COLO829 (cell line): ENCODE measurements at regions not wholly inside any gene's neighbourhood (a gene's known extent, or its start where the extent isn't known, plus 50 kb on each side); places are given as distances from the start of the nearest gene placed in this dataset.

Experiments
- DNase-seq: peaks from one replicate; pipeline ENCODE4 v3.0.0; 2012; ENCODE audit warnings: low spot score

DNA sequence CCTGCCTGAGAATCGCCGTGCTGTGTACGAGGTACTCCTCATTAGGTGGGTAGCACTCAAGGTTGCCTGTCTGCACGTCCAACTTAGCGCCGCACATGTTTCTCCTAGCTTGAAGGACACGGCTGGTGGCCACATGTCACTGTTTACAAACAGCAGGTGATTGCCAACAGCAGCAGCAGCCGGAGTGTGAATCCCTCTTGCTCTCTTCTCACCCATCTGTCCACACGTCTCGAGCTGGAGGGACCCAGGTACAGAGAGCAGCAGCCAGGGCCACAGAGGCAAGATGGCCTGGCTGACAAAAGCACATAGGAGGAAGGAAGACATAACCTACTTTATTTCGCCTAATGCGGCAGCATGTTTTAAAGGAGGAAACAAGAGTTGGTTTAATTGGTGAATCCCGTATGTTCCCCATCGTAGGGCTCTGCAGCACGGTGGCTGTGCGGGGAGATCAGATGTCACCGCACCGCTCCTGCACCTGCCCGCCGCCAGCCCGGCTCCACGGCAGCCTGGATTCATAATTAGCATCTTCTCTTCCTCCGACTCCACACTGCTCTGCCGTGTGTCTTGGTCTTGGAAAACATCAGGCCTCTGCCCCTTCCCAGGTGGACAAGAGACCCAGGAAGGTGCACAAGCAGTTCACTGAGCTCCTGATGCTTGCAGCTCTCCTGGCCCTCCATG lies 201.6 kb upstream of the IRX1 start:
- DNase-seq, result no peak

DNA sequence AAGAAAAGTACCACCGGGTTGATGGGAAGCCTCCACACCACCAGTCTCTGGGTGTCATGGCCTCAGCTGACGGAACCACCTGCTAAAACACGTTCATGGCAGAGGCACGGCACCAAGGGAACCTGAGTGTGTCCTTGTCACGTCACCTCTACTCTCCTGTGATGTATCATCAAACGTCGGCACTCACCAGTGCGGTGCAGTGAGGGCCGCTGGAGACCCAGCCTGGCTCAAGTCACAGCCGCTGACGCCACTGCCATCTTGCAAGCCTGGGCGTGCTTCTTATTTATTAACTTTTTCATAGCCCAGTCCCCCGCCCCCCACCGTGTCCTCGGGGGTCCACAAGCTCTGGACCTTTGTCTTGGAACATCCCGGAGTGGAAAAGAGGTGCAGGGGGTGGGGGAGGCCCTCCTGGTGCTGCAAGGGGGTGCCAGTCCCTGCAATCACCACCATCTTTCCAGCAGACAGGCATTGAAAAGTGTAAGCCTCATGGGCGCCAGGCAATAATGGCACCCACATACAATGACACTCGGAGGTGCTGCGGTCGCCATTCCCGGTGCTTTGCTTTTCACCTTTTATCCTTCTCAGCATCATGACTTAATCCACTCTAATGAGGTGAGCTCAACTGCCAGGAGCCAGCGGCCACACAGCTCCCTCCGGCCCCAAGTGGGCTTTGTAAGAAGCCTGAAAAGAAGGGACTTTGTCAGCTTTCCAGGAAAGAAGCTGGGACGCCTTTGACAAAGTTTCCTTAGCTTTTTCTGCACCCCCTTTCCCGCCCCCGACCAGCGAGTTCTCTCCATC lies 202.3 kb upstream of the IRX1 start:
- no peak for DNase-seq

DNA sequence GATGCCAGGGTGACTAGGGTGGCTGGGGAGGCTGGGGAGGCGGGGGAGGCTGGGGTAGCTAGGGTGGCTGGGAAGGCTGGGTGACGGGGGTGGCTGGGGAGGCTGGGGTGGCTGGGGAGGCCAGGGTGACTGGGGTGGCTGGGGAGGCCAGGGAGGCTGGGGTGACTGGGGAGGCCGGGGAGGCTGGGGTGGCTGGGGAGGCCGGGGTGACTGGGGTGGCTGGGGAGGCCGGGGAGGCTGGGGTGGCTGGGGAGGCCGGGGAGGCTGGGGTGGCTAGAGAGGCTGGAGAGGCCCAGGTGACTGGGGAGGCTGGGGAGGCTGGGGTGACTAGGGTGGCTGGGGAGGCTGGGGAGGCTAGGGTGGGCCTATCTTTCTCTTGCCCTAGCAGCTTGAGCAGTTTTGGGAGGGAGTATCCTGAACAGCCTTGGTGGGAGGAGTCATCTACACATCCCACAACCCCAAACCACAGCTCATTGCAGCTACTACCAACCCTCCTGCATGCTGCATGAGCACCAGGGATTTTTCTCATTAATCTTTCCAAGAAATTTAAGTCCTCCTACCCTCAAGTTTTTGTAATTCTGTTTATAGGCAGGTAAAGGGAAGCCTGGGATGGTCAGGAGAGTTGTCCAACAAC lies 203.2 kb upstream of the IRX1 start:
- no peak for DNase-seq

DNA sequence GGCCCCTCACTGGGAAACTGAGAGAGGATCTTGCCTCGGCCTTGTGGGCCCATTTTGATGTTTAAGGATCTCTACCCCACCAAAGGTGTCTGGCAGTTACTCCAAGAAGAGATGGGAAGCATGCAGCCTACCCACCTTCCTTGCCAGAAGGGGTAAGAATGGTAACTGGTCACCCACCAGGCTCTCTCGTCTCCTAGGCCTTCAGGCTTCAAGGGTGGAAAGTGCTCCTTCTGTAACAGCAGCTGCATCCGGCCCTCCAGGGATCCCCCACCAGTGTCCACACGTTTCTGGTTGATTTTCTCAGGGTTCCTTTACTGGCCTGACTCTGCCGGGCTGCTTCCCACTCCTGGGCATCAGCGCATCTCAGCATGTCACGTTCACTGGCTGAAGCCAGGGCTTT lies 204.4 kb upstream of the IRX1 start:
- DNase-seq, result no peak

DNA sequence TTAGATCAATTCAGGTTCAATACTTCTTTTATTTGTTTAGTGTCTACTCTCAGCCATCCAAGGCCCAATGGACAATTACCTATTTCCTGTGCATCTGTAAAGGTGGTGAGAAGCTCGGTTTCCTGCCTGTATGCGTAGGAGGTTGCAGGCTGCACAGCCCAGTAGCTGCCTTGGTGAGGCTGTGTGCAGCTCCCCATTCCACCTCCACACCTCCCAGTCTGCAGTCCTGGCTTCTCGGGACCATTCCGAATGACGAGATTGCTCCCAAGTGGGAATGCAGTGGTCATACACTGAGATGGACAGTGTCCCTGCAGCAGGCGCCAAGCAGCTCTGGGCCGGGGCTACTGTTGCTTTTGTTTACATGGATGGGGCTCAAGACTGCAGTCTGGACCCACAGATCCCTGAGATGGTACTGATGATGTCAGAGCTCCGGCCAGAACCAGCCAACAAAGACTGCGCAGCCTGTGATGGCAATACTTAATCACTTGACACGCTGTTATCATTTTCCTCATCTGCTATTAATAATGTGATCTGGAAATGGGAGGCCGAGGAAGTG lies 206.1 kb upstream of the IRX1 start:
- DNase-seq, result no peak

DNA sequence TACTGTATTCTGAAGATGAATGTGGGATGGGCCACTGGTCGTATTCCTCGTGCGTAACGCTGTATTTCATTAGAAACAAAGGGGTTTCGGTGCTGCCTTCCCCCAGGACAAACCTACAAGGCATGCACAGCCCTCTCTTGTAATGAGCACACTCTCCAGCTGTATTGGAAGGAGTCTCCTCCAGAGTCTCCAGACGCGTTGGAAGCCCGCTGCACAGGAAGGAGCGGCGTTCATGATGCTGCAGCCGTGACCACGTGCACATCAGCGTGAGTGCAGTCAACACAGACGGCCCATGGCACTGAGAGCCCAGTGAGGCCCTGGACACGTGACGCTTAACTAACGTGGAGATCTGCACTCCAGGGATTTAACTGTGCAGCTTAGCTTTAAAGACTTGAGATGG lies 209.0 kb upstream of the IRX1 start:
- no peak for DNase-seq

DNA sequence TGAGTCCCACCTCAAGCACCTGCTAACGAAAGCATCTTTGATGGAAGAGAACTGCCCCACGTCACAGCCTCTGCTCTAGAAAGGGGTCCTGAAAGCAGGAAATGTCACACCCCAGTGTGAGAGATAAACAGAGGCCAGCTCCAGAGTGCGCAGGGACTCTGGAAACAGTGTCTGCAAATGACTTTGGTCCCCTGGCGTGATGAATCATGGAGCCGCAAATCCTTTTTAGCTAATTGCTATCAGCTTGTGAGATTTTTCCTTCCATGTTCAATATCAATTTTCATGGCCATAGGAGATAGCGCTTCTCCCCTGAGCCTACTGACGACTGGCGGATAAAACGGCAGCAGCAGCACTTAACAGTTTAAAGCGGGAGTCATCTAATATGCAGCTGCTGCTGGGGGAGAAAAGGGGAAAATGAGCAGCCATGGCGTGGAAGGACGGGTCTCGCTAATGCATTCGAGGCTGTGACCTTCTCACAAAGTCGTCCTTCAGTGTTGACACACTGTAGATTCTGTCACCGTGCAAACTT lies 209.6 kb upstream of the IRX1 start:
- no peak for DNase-seq

DNA sequence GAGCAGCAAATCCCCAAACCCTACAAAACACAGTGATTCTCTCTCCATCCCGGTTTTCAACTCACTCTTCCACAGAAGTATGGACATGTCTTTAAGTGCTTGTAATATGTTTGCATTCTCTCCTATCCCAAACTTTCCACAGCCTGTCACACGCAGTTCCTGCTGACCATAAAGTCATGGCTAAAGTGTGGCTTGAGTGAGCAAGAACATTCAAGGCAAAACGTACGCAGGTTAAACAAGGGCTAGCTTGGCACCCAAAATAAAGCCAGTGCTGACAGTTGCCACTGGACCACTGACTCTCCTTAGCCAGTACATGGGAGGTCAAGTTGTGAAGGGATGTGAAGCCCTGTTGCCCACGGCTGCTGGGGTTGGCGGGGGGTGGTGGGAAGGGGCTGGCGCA lies 211.1 kb upstream of the IRX1 start:
- DNase-seq, result no peak

DNA sequence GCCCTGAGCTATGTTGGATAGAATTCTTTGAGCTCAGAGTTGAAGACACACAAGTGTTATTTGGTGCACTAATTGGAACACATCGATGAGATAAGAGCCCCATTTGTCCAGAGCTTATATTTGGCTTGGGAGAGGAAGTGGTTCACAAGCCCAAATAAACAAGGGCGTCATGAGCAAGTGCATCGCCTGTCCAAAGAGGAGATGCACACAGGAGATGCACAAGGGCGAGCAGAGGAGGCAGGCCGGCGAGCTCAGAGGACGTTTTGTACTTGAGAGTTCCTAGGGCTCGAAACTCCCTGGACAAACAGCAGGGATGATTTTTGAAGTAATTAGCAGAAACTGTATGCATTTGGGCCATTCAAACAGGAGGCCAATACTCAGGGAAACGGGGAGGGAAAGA lies 212.8 kb upstream of the IRX1 start:
- DNase-seq, result no peak

DNA sequence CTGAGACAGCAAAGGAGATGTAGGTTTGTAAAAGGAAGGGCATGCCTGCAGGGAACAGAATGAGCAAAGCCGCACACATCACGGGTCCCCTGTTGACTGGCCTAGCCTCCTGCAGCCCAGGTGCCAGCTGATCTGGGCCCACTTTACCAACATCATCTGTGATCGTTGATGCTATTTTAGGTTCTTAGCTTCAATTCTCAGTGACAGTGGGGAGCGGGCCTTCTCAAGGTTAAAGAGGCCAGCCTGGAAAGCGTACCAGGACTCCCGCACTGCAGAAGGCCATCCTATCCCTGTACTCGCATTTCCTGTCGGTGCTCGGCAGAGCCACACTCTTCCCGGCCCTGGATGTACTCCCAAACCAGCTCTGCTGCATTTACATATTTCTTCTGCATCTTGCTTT lies 213.5 kb upstream of the IRX1 start:
- no peak for DNase-seq

DNA sequence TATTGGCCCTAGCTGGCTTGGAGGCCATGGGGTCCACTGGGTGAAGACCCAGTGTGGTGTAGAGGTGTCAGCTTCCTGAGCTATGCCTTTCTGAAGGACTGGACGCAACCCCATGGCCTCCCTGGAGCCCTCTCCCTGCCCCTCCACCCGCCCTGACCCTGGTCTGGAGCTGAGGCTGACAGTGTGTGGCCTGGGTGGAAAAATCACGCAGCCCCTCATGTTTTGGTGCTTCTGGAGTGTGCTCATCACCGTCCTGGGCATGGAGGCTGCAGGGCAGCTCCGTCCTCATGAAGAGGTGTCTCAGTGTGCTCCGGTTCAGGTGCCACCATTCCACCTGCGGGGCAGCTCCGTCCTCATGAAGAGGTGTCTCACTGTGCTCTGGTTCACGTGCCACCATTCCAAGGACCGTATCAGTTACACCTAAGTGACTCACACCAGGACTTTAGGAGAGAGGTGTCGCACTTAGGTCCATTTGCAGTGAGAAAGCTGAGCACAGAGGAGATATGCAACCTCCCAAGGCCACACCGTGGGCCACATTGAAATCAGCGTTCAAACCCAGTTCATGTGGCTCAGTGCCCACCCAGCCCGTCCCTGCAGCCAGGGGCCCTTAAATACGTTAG lies 214.3 kb upstream of the IRX1 start:
- no peak for DNase-seq

DNA sequence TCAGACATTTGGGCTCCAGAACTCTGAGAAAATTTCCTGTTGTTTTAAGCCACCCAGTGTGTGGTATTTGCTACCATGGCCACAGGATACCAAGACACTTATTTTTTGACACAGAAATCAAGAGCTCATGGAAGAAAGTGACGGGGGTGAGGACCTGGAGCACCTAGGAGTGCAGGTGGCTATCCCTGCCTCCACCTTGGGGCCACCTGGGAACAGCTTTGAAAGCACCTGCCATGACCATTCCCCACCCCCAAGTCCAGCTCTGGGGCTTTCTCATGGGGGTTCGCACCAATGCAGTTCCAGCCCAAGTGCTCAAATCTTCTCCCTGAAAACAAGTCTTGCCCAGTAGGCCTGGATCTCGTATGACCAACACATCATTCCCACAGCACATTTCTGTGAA lies 214.9 kb upstream of the IRX1 start:
- DNase-seq, result no peak

DNA sequence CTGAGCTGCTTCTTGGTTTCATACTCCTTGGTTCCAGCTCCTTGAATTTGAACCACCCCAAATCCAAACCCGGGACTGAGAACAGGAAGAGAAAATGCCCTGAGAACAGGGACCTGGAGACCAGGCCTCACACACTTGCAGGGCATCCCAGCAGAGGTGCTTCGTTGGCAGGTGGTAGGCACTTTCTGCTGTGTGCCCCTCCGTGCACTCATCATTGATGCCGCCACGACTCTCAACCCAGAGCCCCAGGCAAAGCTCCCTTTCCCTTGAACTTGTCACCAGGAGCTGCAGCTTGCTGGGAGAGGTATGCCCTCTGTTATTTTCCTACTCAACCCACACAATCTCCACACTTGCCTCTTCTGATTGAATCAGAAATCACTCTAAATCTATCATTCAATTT lies 217.8 kb upstream of the IRX1 start:
- no peak for DNase-seq

DNA sequence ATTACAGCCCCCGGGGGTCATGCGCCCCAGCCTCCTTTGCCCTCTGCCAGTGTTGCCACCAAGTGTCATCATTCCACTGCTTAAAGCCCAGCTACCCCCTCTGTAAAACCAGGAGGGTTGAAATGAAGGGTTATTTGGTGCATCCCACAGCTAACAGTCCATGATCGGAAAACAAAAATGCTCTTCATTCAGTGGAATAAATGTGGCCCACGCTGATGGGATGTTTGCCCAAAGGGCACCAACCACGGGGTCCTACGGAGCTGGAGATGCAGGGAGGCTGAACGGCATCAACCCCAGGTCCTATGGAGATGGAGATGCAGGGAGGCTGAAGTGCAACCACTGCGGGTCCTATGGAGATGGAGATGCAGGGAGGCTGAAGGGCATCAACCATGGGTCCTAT lies 218.5 kb upstream of the IRX1 start:
- DNase-seq, result no peak

DNA sequence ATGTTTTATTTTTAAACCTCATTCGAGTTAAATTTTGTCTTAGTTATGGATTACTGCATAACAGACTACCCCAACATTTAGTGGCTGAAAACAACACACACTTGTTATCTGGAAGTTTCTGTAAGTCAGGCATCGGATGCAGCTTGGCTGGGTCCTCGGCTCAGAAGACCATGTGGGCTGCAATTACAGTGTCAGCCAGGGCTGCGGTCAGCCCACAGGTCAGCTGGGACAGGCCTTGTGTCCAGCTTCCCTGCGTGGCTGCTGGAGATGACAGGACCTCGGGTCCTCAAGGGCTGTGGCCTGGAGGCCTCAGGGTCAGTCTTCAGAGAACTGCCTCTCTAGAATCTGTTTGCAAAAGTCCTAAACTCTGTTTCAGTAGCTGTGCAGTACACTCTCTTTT lies 219.0 kb upstream of the IRX1 start:
- no peak for DNase-seq

DNA sequence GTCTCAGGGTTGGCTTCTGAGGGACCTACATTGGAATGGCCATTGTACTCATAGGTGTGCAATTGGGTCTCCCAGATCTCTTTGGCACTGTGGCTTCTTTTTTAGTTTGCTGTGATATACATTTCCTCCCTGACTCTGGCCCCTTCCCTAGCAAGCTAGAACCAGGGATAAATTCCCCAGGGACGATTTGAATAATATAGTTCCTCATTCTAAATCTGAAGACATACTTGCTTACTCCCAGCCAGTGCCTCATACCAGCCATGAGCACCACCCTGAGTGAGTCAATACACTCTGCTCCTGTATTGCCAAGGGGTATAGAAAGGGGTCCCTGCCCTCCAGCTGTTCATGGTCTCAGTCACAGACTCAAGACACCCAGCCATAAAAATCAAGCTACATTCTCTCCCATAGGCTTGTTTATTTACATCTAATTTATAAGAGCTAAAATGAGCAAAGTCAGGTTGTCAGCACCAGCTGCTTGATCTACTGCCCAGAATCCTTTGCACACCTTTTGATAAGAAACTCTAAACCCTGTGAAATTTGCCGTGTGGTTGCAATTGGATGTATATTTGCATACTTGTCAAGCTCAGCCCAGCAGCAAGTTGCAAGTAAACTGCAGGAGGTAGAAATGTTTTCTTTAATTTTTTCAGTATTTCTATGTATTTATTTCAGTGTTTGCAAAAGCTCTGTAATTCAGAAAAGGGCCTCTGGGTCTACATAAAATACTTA lies 219.9 kb upstream of the IRX1 start:
- DNase-seq, result no peak

DNA sequence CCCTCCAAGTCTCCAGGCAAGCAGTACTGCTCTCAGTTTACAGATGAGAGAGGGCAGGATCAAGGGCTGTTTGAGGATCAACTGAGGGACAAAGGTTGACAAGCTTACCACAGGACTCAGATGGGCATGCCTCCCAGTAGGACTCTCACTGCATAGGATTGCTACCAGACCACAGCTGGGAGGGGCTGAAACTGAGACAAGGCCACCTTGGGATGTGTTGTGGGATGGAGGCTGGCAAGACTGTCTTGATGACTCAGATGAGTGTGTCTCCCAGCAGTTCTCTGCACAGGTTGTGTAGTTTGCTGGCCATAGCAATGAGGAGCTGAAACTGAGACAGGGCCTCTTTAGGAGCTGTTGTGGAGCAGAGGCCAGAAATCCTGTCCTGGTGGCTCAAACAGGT lies 222.2 kb upstream of the IRX1 start:
- no peak for DNase-seq

DNA sequence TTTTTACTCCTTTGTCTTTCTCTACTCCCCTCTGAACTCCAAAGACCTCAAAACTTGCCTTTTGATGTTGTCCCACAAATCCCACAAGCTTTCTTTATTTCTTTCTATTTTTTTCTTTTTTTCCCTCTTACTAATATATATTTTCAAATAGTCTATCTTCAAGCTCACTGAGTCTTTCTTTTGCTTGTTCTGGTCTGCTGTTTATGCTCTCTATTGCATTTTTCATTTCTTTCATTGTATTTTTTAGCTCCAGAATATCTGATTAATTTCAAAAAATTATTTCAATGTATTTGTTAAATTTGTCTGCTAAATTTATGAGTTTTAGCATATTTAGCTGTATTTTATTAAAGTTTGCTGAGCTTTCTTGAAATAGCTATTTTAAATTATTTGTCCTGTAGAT lies 223.3 kb upstream of the IRX1 start:
- DNase-seq, result no peak

DNA sequence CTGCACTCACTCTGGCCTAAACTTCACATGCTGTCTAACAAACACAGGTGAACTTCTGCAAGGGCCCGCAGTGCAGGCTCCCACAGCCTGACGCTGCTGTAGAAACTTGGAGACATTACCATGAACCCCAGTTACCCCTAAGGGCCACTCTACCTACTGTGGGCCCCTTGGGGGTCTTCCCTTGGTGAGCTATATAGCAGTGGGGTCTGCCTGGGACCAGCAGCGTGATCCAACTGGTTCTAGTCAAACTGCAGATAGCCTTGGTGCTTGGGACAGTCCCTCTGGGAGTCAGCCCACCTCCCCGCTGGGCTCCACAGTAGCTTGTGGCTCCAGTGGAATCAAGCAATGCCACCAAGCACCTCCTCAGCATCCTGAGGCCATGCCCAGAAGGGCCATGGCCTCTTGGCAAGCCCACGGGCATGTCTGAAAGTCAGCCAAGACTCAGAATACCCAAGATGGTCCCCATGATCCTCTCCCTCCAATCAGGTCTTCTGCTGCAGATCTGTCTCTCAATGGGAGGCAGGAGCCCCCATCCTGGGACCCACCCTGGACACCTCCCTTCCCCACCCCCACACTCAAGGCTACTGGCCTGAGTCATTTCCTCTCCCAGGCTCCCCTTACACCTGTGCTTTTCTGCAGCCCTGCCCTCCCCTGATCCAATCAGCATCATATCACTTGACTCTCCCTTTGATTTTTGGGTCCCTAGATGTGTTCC lies 230.0 kb upstream of the IRX1 start:
- no peak for DNase-seq

DNA sequence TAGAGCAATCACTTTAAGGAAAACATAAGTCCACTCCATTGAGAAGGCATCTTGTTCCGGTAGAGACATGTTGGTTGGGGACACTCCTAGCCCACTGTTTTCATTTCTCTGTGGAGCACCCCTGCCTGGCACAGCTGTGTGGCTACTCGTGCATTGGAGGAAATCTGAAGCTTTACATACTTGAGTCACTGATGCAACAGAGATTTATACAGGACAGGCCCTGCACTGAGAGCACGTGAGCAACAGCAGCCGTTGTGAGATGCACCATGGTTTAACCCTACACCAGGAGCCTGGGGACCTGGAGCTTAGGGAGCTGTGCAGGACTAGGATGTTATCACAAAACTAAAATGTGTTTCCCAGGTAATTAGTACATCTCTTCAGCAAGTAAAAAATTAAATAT lies 230.7 kb upstream of the IRX1 start:
- DNase-seq, result no peak

DNA sequence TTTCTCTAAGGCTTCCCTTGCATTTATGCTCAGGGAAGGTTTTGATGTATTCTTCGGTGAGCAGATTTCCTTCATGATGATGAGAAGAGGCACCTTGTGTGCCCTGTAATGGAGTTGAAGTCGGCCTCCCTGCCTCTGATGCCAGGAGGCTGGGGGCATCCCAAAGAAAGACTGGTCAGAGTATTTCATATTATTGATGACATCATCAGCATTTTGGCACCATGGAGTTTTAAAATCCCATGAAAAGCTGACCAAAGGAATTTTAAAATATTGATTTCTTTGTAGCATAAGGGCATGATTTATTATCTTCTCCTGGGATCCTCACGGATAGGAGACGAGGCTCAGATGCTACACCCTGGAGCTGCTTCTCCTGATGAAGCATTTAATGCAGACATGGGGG lies 231.2 kb upstream of the IRX1 start:
- DNase-seq, result no peak
